ENCODE measurements at regions not wholly inside any gene's neighbourhood (a gene's known extent, or its start where the extent isn't known, plus 50 kb on each side); places are given as distances from the start of the nearest gene placed in this dataset.

GRCh38 chr11:79592406-79592805, 151.6 kb upstream of the TENM4 start:
- H3K9me3 Mint-ChIP-seq = peaks cover 16% of the 10 kb centered on the region
- H3K27me3 Mint-ChIP-seq (ENCODE audit: low read depth) = no peaks in the 10 kb centered on the region
- H3K36me3 Mint-ChIP-seq (ENCODE audit: low read depth) = no peaks in the 10 kb centered on the region

GRCh38 chr11:79582434-79582833, 141.6 kb upstream of the TENM4 start:
- H3K9me3 Mint-ChIP-seq = peaks cover 12% of the 10 kb centered on the region
- H3K36me3 Mint-ChIP-seq (ENCODE audit: low read depth) = no peaks in the 10 kb centered on the region
- no peak overlapping the region for H3K4me3 Mint-ChIP-seq
- no peak overlapping the region for H3K27ac Mint-ChIP-seq
- no peaks in the 10 kb centered on the region for H3K27me3 Mint-ChIP-seq (ENCODE audit: low read depth)
- H3K4me1 Mint-ChIP-seq (ENCODE audit: low read depth) = no peaks in the 10 kb centered on the region

More at GRCh38 chr11:79592406-79592805, 151.6 kb upstream of the TENM4 start:
- H3K27ac Mint-ChIP-seq = no peak overlapping the region
- H3K4me3 Mint-ChIP-seq = no peak overlapping the region
- H3K4me1 Mint-ChIP-seq (ENCODE audit: low read depth) = no peaks in the 10 kb centered on the region

GRCh38 chr11:79579063-79579462, 138.2 kb upstream of the TENM4 start:
- H3K9me3 Mint-ChIP-seq = peaks cover 3% of the 10 kb centered on the region
- H3K36me3 Mint-ChIP-seq (ENCODE audit: low read depth) = no peaks in the 10 kb centered on the region
- no peak overlapping the region for H3K4me3 Mint-ChIP-seq
- H3K27ac Mint-ChIP-seq = no peak overlapping the region
- H3K27me3 Mint-ChIP-seq (ENCODE audit: low read depth) = no peaks in the 10 kb centered on the region
- H3K4me1 Mint-ChIP-seq (ENCODE audit: low read depth) = no peaks in the 10 kb centered on the region

GRCh38 chr11:79578116-79578515, 137.3 kb upstream of the TENM4 start:
- no peak overlapping the region for H3K27ac Mint-ChIP-seq
- no peaks in the 10 kb centered on the region for H3K27me3 Mint-ChIP-seq (ENCODE audit: low read depth)
- H3K4me3 Mint-ChIP-seq = no peak overlapping the region
- no peaks in the 10 kb centered on the region for H3K36me3 Mint-ChIP-seq (ENCODE audit: low read depth)
- no peaks in the 10 kb centered on the region for H3K4me1 Mint-ChIP-seq (ENCODE audit: low read depth)
- H3K9me3 Mint-ChIP-seq = peaks cover 3% of the 10 kb centered on the region

- Mint-ChIP-seq H3K27ac (no peak overlapping the region), H3K27me3 (ENCODE audit: low read depth) (no peaks in the 10 kb centered on the region), H3K36me3 (ENCODE audit: low read depth) (no peaks in the 10 kb centered on the region), H3K9me3 (peaks cover 3% of the 10 kb centered on the region), H3K4me3 (no peak overlapping the region), H3K4me1 (ENCODE audit: low read depth) (no peaks in the 10 kb centered on the region)
These were observed 134.9 kb upstream of the TENM4 start for GRCh38 chr11:79575701-79576100.

GRCh38 chr11:79570104-79570503, 129.3 kb upstream of the TENM4 start:
- no peak overlapping the region for H3K27ac Mint-ChIP-seq
- no peaks in the 10 kb centered on the region for H3K27me3 Mint-ChIP-seq (ENCODE audit: low read depth)
- peaks cover 2% of the 10 kb centered on the region for H3K4me1 Mint-ChIP-seq (ENCODE audit: low read depth)
- H3K36me3 Mint-ChIP-seq (ENCODE audit: low read depth) = no peaks in the 10 kb centered on the region
- no peak overlapping the region for H3K4me3 Mint-ChIP-seq
- H3K9me3 Mint-ChIP-seq = peaks cover 12% of the 10 kb centered on the region

- H3K9me3 Mint-ChIP-seq = peaks cover 4% of the 10 kb centered on the region
- no peak overlapping the region for H3K4me3 Mint-ChIP-seq
- H3K4me1 Mint-ChIP-seq (ENCODE audit: low read depth) = peaks cover 2% of the 10 kb centered on the region
- no peaks in the 10 kb centered on the region for H3K36me3 Mint-ChIP-seq (ENCODE audit: low read depth)
- H3K27me3 Mint-ChIP-seq (ENCODE audit: low read depth) = no peaks in the 10 kb centered on the region
- no peak overlapping the region for H3K27ac Mint-ChIP-seq
These were observed 123.6 kb upstream of the TENM4 start for GRCh38 chr11:79564288-79564925.

GRCh38 chr11:79561496-79561895, 120.7 kb upstream of the TENM4 start:
- H3K4me3 Mint-ChIP-seq = no peak overlapping the region
- no peak overlapping the region for H3K27ac Mint-ChIP-seq
- no peaks in the 10 kb centered on the region for H3K9me3 Mint-ChIP-seq
- no peaks in the 10 kb centered on the region for H3K36me3 Mint-ChIP-seq (ENCODE audit: low read depth)
- H3K27me3 Mint-ChIP-seq (ENCODE audit: low read depth) = no peaks in the 10 kb centered on the region
- H3K4me1 Mint-ChIP-seq (ENCODE audit: low read depth) = no peaks in the 10 kb centered on the region

- Mint-ChIP-seq H3K36me3 (ENCODE audit: low read depth) (no peaks in the 10 kb centered on the region), H3K4me1 (ENCODE audit: low read depth) (no peaks in the 10 kb centered on the region), H3K27ac (no peak overlapping the region), H3K27me3 (ENCODE audit: low read depth) (no peaks in the 10 kb centered on the region), H3K4me3 (no peak overlapping the region), H3K9me3 (no peaks in the 10 kb centered on the region)
These were observed 110.0 kb upstream of the TENM4 start for GRCh38 chr11:79550809-79551208.

- H3K36me3 Mint-ChIP-seq (ENCODE audit: low read depth) = no peaks in the 10 kb centered on the region
- H3K27ac Mint-ChIP-seq = no peak overlapping the region
- no peak overlapping the region for H3K4me3 Mint-ChIP-seq
- no peaks in the 10 kb centered on the region for H3K4me1 Mint-ChIP-seq (ENCODE audit: low read depth)
- H3K9me3 Mint-ChIP-seq = no peaks in the 10 kb centered on the region
- no peaks in the 10 kb centered on the region for H3K27me3 Mint-ChIP-seq (ENCODE audit: low read depth)
These were observed 106.4 kb upstream of the TENM4 start for GRCh38 chr11:79547256-79547655.

GRCh38 chr11:79546351-79546750, 105.5 kb upstream of the TENM4 start:
- H3K4me1 Mint-ChIP-seq (ENCODE audit: low read depth) = no peaks in the 10 kb centered on the region
- no peak overlapping the region for H3K27ac Mint-ChIP-seq
- H3K36me3 Mint-ChIP-seq (ENCODE audit: low read depth) = no peaks in the 10 kb centered on the region
- H3K9me3 Mint-ChIP-seq = no peaks in the 10 kb centered on the region
- no peaks in the 10 kb centered on the region for H3K27me3 Mint-ChIP-seq (ENCODE audit: low read depth)
- H3K4me3 Mint-ChIP-seq = no peak overlapping the region

GRCh38 chr11:79544361-79544760, 103.5 kb upstream of the TENM4 start:
- Mint-ChIP-seq H3K36me3 (ENCODE audit: low read depth) (no peaks in the 10 kb centered on the region), H3K4me1 (ENCODE audit: low read depth) (no peaks in the 10 kb centered on the region), H3K4me3 (no peak overlapping the region), H3K27ac (no peak overlapping the region), H3K9me3 (no peaks in the 10 kb centered on the region), H3K27me3 (ENCODE audit: low read depth) (no peaks in the 10 kb centered on the region)

- Mint-ChIP-seq H3K27ac (no peak overlapping the region), H3K36me3 (ENCODE audit: low read depth) (no peaks in the 10 kb centered on the region), H3K27me3 (ENCODE audit: low read depth) (no peaks in the 10 kb centered on the region), H3K9me3 (no peaks in the 10 kb centered on the region), H3K4me1 (ENCODE audit: low read depth) (no peaks in the 10 kb centered on the region), H3K4me3 (no peak overlapping the region)
These were observed 102.3 kb upstream of the TENM4 start for GRCh38 chr11:79543101-79543500.

GRCh38 chr11:79541466-79541865, 100.6 kb upstream of the TENM4 start:
- H3K27me3 Mint-ChIP-seq (ENCODE audit: low read depth) = no peaks in the 10 kb centered on the region
- no peak overlapping the region for H3K27ac Mint-ChIP-seq
- H3K4me1 Mint-ChIP-seq (ENCODE audit: low read depth) = no peaks in the 10 kb centered on the region
- no peaks in the 10 kb centered on the region for H3K36me3 Mint-ChIP-seq (ENCODE audit: low read depth)
- H3K9me3 Mint-ChIP-seq = peaks cover 3% of the 10 kb centered on the region
- H3K4me3 Mint-ChIP-seq = no peak overlapping the region

GRCh38 chr11:79538775-79539174, 97.9 kb upstream of the TENM4 start:
- Mint-ChIP-seq H3K36me3 (ENCODE audit: low read depth) (no peaks in the 10 kb centered on the region), H3K4me3 (no peak overlapping the region)

More at GRCh38 chr11:79538775-79539174, 97.9 kb upstream of the TENM4 start:
- H3K9me3 Mint-ChIP-seq = peaks cover 7% of the 10 kb centered on the region
- no peaks in the 10 kb centered on the region for H3K27me3 Mint-ChIP-seq (ENCODE audit: low read depth)
- H3K4me1 Mint-ChIP-seq (ENCODE audit: low read depth) = no peaks in the 10 kb centered on the region
- no peak overlapping the region for H3K27ac Mint-ChIP-seq
